ENCODE measurements at regions not wholly inside any gene's neighbourhood (a gene's known extent, or its start where the extent isn't known, plus 50 kb on each side); places are given as distances from the start of the nearest gene placed in this dataset.

GRCh38 chr9:12363439-12363838 is 329.7 kb upstream of the TYRP1 start:
- TF ChIP-seq MAFK (IDR thresholded peaks at IDR 0.05; ENCODE audit: partially characterized antibody) (peak; percentile 47), CBX8 (IDR thresholded peaks at IDR 0.05) (no peak)
- no peaks in the 10 kb centered on the region for H3K4me1 ChIP-seq
- H3K4me2 ChIP-seq = no peak overlapping the region
- no peak overlapping the region for H3K4me3 ChIP-seq
- CTCF ChIA-PET = no interaction called here
- FAIRE-seq (no peak), DNase-seq (ENCODE audit: low read depth in 1 of 2, low spot score in 1 of 2) (no peak), ATAC-seq (no peak)
- H3K9me3 ChIP-seq = no peaks in the 10 kb centered on the region
- POLR2A ChIA-PET = no interaction called here
- 0% methylated on average over 2 of the region's 2 CpGs for WGBS (ENCODE audit: missing lambda C conversion rate)
- no peak overlapping the region for H3K27ac ChIP-seq

- Histone ChIP-seq H3K4me2 (no peak overlapping the region), H3K9me3 (no peaks in the 10 kb centered on the region), H3K4me1 (no peaks in the 10 kb centered on the region), H3K4me3 (no peak overlapping the region), H3K27ac (no peak overlapping the region)
- ChIA-PET CTCF (no interaction called here), POLR2A (no interaction called here)
- no peak for TF ChIP-seq TFCP2L1 (CRISPR knock-in tag; IDR thresholded peaks at IDR 0.05)
- no peak for TF ChIP-seq REST (IDR thresholded peaks at IDR 0.05)
- TF ChIP-seq JUNB (IDR thresholded peaks at IDR 0.05) = no peak
- no peak for TF ChIP-seq FOSL2 (IDR thresholded peaks at IDR 0.05)
- TF ChIP-seq FOSL2 (CRISPR knock-in tag; IDR thresholded peaks at IDR 0.05) = no peak
- no peak for TF ChIP-seq CEBPB (IDR thresholded peaks at IDR 0.05)
- no peak for TF ChIP-seq RCOR1 (IDR thresholded peaks at IDR 0.05; ENCODE audit: low read depth, low read length)
- TF ChIP-seq FOSB (CRISPR knock-in tag; IDR thresholded peaks at IDR 0.05) = no peak
- ATAC-seq (no peak), DNase-seq (ENCODE audit: low read depth in 1 of 2, low spot score in 1 of 2) (no peak), FAIRE-seq (no peak)
- WGBS (ENCODE audit: missing lambda C conversion rate) = 0% methylated on average over 2 of the region's 2 CpGs
Measured at GRCh38 chr9:12368569-12368968, 324.6 kb upstream of the TYRP1 start.

GRCh38 chr9:12391839-12392509 is 301.2 kb upstream of the TYRP1 start:
- POLR2A ChIA-PET = no interaction called here
- FAIRE-seq (no peak), DNase-seq (ENCODE audit: low read depth in 1 of 2, low spot score in 1 of 2) (no peak), ATAC-seq (no peak)
- WGBS (ENCODE audit: missing lambda C conversion rate) = 1% methylated on average over 2 of the region's 2 CpGs
- Histone ChIP-seq H3K4me3 (no peak overlapping the region), H3K4me1 (no peaks in the 10 kb centered on the region), H3K4me2 (no peak overlapping the region), H3K27ac (no peak overlapping the region), H3K9me3 (no peaks in the 10 kb centered on the region)
- CTCF ChIA-PET = no interaction called here
- TF ChIP-seq PHF8 (IDR thresholded peaks at IDR 0.05; ENCODE audit: borderline replicate concordance, low read depth) = no peak
- no peak for TF ChIP-seq CBX2 (IDR thresholded peaks at IDR 0.05; ENCODE audit: borderline replicate concordance, low read depth)
- no peak for TF ChIP-seq TP53 (CRISPR knock-in tag; IDR thresholded peaks at IDR 0.05)
- no peak for TF ChIP-seq NFE2L2 (conservative IDR thresholded peaks at IDR 0.05; ENCODE audit: low read length)
- TF ChIP-seq SREBF2 (IDR thresholded peaks at IDR 0.05) = no peak
- no peak for TF ChIP-seq CTCF (IDR thresholded peaks at IDR 0.05)
- no peak for TF ChIP-seq SMC3 (IDR thresholded peaks at IDR 0.05)
- no peak for TF ChIP-seq ZNF302 (CRISPR knock-in tag; IDR thresholded peaks at IDR 0.05)
- no peak for TF ChIP-seq FOSB (CRISPR knock-in tag; IDR thresholded peaks at IDR 0.05)
- TF ChIP-seq NR3C1 (IDR thresholded peaks at IDR 0.05) = no peak
- no peak for TF ChIP-seq ZC3H11A (IDR thresholded peaks at IDR 0.05)
- TF ChIP-seq ATOH8 (CRISPR knock-in tag; IDR thresholded peaks at IDR 0.05; ENCODE audit: low read depth) = no peak
- TF ChIP-seq EP300 (IDR thresholded peaks at IDR 0.05) = no peak

Measured in A549 (cell line).